Activated CD4-positive, alpha-beta T cell treated with anti-CD3 and anti-CD28 coated beads, Interleukin-2, Interleukin-6, amounts not matched to agents 100 ng/mL and 50 ng/mL, durations not matched to agents 16 hours and 8 hours (primary cell): ENCODE measurements at regions not wholly inside any gene's neighbourhood (a gene's known extent, or its start where the extent isn't known, plus 50 kb on each side); places are given as distances from the start of the nearest gene placed in this dataset.
"Not testable (repeated sequence)": the region's sequence is repeated elsewhere in the genome, so short reads cannot be mapped to it uniquely, and the experiment has no call there.

Experiments used
- DNase-seq: peaks from one replicate; pipeline ENCODE4 v3.0.0-alpha.2; 2020

- peak; percentile 74 for DNase-seq
Measured at GRCh38 chrX:77003956-77004355, 443.2 kb upstream of the FGF16 start.

- no peak for DNase-seq
Measured at GRCh38 chrX:77009691-77010090, 437.5 kb upstream of the FGF16 start.

GRCh38 chrX:77014377-77015372 lies 432.5 kb upstream of the FGF16 start:
- DNase-seq = no peak

- DNase-seq = no peak
Measured at GRCh38 chrX:77017093-77017492, 430.1 kb upstream of the FGF16 start.

- DNase-seq = not testable (repeated sequence)
Measured at GRCh38 chrX:77046180-77046810, 400.9 kb upstream of the FGF16 start.

GRCh38 chrX:77060572-77060971 lies 386.6 kb upstream of the FGF16 start:
- DNase-seq = no peak

- DNase-seq = no peak
Measured at GRCh38 chrX:77061022-77061421, 386.2 kb upstream of the FGF16 start.

- no peak for DNase-seq
Measured at GRCh38 chrX:77061545-77061944, 385.6 kb upstream of the FGF16 start.

- DNase-seq = no peak
Measured at GRCh38 chrX:77065896-77066295, 381.3 kb upstream of the FGF16 start.

GRCh38 chrX:77070202-77070918 lies 376.8 kb upstream of the FGF16 start:
- DNase-seq = no peak

- no peak for DNase-seq
Measured at GRCh38 chrX:77076896-77077295, 370.3 kb upstream of the FGF16 start.

- DNase-seq = not testable (repeated sequence)
Measured at GRCh38 chrX:77081237-77081636, 366.0 kb upstream of the FGF16 start.

GRCh38 chrX:77085372-77085771 lies 361.8 kb upstream of the FGF16 start:
- DNase-seq = no peak

- no peak for DNase-seq
Measured at GRCh38 chrX:77087529-77088169, 359.5 kb upstream of the FGF16 start.

- DNase-seq = no peak
Measured at GRCh38 chrX:77088233-77088632, 359.0 kb upstream of the FGF16 start.

- DNase-seq = no peak
Measured at GRCh38 chrX:77114501-77114900, 332.7 kb upstream of the FGF16 start.

- no peak for DNase-seq
Measured at GRCh38 chrX:77118686-77119085, 328.5 kb upstream of the FGF16 start.

GRCh38 chrX:77119706-77120105 lies 327.5 kb upstream of the FGF16 start:
- DNase-seq = no peak

- DNase-seq = not testable (repeated sequence)
Measured at GRCh38 chrX:77123917-77124316, 323.3 kb upstream of the FGF16 start.

- DNase-seq = not testable (repeated sequence)
Measured at GRCh38 chrX:77127571-77127970, 319.6 kb upstream of the FGF16 start.

GRCh38 chrX:77143907-77144306 lies 303.3 kb upstream of the FGF16 start:
- no peak for DNase-seq

- DNase-seq = peak; percentile 45
Measured at GRCh38 chrX:77160301-77160700, 286.9 kb upstream of the FGF16 start.

- no peak for DNase-seq
Measured at GRCh38 chrX:77162777-77163176, 284.4 kb upstream of the FGF16 start.
